Fibroblast of upper back skin (primary cell): ENCODE measurements at regions not wholly inside any gene's neighbourhood (a gene's known extent, or its start where the extent isn't known, plus 50 kb on each side); places are given as distances from the start of the nearest gene placed in this dataset.
"Not testable (repeated sequence)": the region's sequence is repeated elsewhere in the genome, so short reads cannot be mapped to it uniquely, and the experiment has no call there.

Experiments used
- DNase-seq: peaks from one replicate; pipeline ENCODE4 v3.0.0-alpha.2; 2013

DNA sequence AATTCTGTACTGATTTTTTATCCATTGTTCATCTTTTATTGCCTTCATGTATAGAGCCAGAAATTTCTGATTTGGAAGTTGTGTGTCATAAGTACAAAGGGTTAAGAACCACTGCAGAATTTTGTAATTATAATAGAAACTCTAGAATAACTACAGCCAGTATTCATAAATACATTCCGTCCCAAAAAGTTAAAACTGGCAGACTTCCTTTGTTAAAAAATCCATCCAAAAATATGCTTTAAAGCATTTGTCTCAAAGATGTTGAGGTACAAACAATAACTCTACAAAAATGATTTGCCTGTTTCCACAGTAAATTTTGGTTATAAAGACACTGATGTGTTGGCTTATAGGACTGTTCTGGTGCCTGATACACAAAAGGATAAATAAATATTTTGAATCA, 436.6 kb downstream of the DTWD2 start:
- no peak for DNase-seq

DNA sequence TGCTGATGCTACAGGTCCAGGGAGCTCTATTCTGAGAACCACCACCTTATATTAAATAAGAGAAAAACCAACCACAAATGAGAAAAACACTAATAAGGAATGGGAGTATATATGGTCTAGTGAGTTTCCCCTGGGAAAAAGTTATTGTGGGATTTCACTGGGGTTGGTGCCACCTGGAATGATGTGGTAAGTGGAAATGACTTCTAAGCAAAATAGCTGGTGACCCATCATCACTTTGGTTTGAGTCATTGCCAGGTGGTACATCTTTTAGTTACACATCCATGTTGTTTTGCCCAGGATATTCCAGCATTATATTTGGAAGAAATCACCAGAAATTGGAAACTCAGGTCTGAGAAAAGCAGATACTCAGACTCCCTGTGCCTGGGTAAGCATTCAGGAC, 437.3 kb downstream of the DTWD2 start:
- DNase-seq, result peak; percentile 53

DNA sequence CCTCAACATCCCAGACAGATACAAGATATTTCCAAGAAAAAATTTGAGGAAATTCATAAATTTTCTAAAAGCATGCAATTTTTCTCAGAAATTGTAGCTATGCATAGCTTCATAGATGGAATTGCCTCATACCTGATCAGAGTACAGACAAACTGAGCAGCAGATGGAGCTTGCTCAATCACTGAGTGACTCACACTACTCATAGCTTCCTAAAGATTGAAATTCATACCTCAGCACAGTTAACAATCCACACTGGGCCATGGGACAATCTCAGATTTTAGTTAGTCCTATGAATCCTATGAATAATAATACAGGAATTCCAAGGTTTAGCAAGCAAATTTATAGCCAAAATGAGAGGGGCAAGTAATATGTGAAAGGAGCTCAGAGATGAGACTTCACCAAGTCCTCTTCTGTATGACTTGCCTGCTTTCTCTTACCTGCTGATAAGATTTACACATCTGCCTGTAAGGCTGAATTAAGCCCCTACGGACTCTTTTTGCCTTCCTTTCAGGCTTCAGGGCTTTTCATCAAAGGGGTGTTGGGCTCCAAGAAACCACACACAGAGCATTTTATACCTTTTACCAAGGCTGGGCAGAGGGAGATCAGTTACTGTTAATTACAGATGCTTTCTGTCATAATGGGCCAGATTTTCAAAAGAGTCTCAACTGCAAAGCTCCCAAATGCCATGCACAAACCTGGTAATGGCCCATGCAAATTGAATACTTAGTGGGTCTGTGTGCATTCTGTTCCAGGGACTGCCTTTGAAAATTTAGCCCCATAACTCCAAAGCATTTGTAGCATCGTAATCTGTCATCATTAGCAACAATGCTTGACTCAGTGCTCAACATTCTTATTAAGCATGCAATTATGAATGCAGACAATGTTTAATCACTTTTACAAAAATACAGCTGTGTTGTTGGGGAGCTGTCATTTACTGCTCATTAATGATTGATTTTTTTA, 439.3 kb downstream of the DTWD2 start:
- DNase-seq, result peak; percentile 97

DNA sequence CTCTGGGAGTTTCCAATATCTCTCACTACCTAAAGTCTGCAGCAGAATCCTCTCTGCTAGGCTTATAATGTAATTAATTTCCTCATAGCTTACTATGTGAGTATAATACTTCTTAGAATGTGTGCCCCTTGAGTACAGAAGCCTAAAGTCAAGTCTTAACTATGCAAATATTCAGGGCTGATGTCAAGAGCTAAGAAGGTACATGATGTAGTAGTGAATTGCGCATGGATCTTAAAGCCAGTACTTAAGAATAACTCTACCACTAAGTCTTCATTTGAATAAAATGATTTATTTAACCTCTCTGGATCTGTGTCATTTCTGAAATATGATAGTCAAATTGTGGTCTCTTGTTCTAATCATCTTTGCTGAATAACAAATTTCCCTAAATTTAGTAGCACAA, 442.9 kb downstream of the DTWD2 start:
- DNase-seq, result no peak

DNA sequence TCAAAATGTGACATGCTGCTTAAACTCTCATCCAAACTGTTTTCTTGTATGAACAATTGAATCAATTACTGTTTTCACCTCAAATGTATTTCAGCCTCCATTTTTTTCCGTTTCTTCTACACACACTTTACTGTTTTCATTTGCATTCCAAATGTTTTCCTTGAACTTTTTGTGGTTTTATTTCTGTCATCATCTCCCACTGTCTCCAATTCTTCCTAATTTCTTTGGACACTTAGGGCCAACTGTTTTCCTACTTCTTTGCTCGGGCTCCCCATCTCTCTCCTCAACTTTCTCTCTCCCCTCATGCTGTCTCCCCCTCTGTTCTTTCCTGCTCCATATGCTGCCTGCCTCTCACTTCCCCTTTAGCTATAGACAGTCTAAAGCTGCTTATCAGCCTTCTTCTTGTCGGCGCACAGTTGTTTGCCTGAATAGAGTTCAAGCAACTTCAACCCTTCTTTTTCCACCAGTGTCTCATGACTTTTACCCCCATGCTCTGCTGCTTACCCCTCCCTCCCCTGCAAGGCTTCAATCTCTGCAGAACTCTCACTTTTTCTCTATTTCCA, 443.4 kb downstream of the DTWD2 start:
- DNase-seq, result peak; percentile 30

DNA sequence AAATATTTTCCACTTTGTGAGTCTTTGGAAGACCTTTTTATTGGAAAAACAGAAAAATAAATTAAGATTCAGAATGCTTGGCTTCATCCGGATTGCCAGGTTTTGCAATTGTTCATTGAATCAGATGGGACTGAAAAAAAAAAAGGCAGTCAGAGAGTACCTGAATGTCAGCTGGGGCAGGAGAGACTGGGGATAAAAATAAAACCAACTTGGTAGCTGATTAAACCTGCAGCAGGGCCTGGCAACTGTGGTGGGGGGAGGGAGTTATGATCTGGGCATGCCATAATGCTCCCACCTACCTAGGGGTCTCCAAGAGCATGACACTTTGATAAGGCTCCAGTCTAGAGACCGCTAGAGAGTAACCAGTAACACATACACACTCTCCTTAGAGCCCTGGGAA, 454.4 kb downstream of the DTWD2 start:
- no peak for DNase-seq

DNA sequence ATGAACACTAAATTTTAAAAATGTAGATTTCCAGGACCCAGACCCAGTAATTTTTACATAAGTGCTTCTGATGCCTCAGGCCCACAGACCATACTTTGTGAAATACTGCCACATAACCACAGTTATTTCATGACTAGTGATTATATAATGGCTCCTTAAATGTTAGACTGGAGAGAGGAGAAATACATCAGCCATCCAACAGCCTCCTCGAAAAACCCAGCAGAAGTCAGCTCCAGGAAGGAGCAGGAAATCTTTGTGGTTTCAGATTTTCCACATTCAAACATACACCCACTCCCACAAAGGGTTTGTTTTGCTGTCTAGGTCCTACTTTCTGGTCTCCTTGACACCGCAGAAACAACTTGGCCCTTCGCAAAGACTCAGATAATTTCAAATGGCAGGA, 455.2 kb downstream of the DTWD2 start:
- peak; percentile 51 for DNase-seq

DNA sequence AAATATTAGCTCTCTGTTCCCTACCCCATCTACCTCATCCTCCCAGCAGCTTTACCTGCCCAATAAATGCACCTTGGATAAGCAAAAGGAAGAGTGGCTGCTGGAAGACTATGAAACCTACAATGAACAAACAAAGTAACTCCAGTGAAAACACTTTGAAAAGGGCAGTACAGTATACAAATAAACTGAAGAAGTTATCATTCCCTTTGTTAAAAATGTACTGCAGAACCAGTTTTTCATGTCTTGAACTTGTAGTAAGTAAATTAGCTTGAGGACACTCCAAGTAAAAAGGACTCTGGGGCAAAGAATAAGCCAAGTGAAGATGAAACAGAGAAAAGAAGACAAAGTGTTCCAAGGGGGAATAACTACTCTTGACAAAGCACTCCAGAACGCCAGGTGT, 457.1 kb downstream of the DTWD2 start:
- no peak for DNase-seq

DNA sequence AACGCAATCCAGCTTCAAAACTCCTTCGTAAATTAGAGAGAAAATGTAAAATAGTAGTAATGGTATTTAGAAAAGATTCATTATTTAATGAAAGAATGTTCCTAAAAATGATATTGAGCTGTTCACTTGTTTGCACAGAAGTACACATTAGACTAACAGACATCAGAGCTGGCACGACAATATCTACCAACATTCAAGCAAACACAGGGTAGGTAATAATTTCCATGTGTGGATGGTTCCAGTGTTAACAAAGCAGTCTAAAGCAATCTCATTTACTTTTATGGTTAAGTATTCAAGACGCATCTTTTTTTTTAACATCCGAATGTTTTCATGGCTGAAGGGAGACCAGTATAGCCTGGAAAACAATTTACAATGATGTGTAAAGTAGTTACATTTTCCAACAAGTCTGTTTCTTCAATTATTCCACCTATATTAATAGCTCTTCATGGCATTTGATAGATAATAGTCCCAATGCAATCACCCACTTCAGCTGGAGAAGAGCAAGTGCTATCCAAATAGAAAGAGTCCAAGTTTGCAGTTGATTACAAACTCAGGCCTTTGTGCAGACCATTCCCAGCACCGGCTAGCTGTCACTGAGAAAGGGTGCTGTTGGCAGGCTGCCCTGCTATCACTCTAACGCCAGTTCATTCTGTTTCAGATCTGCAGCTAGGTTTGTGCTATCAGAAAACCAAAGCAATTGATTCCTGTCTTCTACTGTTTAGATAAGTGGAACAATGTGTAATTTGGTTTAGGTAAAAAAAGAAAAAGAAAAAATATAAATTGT, 458.8 kb downstream of the DTWD2 start:
- no peak for DNase-seq

DNA sequence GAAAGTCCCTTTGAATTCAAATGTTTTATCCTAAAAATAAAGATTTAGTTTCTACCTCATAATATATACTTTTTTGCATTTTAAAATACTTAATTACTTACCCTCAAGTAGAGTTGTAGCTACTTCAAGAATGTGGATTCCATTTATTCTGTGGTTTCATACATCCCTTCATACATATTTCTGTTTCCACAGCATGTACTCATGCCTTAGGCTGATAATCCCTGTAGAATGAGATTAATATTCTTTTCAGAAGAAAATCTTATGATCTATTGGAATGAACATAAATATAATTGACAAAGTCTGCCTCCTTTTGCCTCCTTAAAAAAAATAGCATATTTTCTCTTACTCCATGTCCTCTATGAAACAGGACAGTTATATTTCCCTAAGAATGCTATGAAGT, 465.7 kb downstream of the DTWD2 start:
- peak; percentile 66 for DNase-seq

DNA sequence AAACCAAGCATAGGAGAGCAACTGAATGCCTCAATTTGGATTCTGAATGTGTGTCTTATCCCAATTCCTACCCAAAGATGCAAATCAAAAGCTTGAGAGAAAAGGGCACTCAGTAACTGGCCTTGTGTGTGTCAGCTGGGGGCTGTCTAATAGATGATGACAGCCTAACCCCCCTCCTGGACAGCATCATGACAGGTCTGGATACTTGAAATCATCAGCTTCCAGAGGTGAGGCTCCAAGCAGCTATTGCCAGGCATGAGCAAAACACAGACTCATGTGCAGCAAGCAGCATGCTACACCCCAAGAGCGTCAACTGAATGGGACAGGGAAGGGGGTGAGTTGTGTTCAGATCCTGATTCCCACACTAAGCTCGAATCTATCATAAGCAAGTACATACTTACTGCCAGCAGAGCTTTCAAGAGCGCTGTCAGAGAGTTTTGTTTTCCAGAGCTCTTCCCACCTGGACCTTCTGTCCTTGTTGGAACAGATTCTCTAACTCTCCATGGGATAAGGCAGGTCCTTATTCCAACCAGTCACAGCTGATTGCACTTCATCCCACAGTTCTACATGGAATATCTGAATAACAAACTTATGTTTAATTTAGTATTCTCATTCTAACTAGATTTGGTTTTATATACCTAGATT, 467.5 kb downstream of the DTWD2 start:
- DNase-seq, result no peak

DNA sequence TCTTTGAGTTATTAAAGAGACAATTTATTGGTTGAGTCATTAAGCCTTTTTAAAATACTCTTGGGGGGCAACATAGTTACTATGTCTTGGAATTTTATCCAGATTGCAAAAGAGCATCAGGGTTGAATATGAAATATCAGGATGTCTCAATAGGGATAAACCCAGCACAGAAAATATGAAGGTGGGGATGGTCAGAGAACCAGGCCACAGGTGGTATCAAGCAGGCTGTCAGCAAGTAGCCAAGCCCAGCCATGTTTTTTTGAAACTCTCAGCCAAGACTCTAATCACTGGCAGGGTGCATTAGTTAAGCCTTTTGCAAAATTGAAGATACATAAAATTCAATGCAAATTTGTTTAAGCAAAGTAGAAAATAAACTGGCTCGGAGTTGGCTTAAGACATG, 468.9 kb downstream of the DTWD2 start:
- peak; percentile 43 for DNase-seq

DNA sequence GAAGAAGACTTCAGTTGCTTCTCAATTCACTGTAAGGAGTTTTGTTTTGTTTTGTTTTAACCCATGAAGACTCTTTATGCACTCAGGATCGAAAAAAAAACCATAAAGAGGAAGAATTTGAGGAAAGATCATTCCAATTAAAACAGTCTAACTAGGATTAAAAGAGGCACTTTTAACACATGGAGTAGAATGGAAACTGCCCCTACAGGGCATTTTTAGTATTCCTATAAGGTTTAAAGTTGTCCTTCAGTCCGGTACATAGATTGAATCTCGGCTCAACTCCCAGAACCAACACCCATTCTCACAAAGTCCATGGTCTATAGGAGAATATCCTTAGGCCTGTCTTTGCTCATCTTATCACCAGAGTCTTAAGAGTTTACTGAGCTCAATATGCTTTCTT, 469.6 kb downstream of the DTWD2 start:
- no peak for DNase-seq

DNA sequence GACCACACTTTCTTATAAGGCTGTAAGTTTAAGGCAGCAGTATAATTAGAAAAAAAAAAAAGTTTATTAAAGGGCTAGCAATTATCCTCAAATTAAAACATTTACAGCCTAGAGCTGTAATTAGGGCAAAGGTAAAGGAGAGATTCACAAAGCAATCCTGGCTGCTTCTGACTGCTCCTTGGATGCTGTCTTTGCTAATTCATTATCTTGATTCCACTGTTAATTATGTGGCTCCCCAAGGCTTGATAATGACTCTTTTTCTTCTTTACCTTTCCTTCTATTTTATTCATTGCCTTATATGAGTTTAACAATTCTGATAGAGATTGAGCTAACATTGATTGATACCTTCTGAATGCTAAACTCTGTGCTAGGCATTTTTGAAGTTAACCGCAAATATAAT, 476.5 kb downstream of the DTWD2 start:
- DNase-seq, result no peak

DNA sequence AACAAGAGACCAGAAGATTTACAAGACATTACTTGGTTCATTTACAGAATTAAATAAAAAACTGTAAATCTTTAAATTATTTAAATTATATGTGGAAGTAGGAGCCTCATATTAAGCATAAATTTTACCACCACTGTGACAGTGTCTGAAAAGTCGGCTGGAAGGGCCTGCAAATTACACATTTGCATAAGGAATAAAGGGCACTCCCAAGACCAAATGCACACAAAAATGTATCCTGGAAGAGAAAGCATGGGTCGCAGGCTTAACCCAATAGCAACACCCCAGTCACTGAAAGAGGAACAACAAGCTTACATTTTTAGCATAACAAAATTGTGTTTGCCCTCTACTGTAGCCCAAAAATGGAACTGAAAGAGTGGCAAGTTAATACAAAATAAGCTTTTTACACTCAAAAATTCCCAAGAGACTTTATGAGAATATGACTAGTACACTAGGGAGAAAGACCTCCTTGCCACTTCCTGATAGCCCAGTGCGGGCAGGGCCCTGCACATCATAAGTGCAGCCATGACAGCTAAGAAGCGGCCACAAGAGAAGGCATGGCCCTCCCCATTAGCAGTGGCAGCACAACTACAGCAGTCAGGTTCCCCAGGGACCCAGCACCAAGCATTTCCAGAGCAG, 482.0 kb downstream of the DTWD2 start:
- no peak for DNase-seq

DNA sequence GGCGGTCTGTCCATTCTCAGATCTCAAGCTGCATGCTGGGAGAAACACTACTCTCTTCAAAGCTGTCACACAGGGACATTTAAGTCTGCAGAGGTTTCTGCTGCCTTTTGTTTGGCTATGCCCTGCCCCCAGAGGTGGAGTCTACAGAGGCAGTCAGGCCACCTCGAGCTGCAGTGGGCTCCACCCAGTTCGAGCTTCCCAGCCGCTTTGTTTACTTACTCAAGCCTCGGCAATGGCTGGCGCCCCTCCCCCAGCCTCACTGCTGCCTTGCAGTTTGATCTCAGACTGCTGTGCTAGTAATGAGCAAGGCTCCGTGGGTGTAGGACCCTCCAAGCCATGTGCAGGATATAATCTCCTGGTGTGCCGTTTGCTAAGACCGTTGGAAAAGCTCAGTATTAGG, 486.1 kb downstream of the DTWD2 start:
- DNase-seq, result not testable (repeated sequence)

DNA sequence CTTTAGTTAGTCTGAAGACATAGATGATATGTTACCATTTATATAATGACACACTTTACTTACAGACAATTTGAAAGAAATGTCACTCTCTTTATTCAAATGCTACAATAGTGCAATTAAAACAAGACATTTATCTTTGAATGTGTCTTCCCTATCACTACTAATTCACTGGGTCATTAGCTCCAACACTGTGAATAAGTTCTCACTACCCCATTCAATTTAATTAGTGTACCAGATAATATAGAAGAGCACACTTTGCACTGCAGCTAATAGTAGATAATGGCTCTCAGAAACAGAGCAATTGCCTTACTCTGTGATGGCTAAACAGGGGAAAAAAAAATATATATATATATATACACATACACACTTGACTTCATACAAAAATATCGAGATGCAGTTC, 497.0 kb downstream of the DTWD2 start:
- DNase-seq, result no peak

DNA sequence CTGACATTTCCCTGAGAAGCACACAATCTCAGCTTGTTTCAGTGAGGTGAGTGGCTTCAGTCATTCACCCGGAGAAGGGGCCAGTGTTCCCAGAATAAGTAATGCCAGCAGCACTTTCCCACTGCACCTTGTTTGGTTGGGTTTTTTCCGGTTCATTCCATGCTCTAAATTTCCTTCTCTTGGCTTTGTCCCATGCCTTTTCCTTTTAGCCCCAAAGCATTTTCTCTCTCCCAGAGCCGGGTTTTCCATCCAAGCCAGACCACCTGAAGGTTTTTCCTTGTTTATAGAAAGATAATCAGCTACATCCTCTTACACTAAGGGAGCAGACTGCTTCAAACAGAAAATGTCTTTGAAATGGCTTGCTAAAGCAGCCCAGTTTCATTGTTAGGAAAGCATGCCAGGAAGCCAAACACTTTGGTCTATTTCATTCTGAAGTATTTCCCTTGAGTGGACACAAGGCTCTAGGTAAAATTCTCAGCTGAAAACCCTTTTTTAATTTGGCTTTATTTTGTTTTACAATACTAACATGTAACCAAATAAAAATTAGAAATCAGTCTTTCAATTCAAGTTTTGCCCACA, 501.6 kb downstream of the DTWD2 start:
- no peak for DNase-seq

DNA sequence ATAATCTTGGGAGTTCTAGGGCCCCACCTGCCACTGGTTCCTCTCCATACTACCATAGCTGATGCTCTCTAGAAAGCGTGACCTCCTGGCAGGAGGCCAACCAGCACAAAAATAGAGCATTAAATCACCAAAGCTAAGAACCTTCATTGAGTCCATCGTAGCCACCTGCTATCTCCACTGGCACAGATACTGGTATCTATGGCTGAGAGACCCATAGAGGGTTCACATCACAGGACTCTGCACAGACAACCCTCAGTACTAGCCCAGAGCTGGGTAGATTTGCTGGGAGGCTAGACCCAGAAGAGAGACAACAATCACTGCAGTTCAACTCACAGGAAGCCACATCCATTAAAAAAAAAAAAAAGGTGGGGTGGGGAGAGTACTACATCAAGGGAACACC, 509.1 kb downstream of the DTWD2 start:
- DNase-seq, result no peak

DNA sequence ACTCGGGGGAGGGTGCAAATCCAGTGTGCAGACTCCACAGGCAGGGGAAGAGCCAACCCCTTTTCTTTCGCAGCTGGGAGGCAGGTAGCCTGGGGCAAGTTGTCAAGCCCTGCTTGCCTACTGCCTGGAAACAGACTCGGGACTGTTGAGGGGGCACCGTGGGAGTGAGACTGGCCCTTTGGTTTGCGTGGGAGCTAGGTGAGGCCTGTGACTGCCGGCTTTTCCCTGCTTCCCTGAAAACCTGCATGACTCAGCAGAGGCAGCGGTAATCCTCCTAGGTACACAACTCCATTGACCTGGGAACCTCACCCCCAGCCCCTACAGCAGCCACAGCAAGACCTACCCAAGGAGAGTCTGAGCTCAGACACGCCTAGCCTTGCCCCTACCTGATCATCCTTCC, 509.5 kb downstream of the DTWD2 start:
- no peak for DNase-seq

DNA sequence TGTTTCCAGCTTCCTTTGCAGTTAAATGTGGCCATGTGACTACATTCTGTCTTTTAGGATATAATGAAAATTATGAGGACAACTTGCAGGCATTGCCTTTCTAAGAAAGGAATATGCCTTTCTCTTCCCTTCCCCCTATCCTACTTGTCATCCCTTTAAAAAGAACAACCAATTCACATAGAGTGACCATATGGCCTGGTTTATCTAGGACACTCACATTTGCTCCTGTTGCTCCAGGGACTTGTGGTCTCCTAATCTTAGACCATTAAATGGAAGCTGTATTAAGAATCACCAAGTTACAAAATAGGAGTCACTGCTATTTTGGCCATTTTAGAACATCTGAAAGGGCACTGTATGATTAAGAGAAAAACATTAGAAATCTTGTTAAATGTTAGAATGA, 520.3 kb downstream of the DTWD2 start:
- no peak for DNase-seq

DNA sequence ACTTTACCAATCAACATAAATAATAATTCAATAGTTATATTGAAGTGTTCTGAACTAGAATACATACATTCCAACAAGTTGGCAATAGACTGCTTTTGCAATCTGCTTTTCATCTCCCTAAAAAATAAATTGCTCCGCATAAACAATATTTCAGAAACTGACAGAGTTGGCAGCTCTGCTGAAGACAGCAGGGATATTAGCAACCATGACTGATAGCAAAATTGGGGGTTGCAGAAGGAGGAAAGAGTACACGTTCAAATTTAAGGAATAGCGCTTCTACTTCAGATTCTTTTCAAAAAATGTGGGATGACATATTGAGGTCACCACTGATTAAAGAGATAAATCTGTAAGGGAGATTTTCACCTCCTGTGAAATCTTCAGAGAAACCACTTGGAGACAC, 521.2 kb downstream of the DTWD2 start:
- DNase-seq, result peak; percentile 53
